ENCODE measurements at regions not wholly inside any gene's neighbourhood (a gene's known extent, or its start where the extent isn't known, plus 50 kb on each side); places are given as distances from the start of the nearest gene placed in this dataset.

GRCh38 chr10:131706476-131706875 lies 194.3 kb upstream of the PPP2R2D start:
- no peak for TF ChIP-seq CTCF (conservative IDR thresholded peaks at IDR 0.05)
- H3K27ac Mint-ChIP-seq (ENCODE audit: unreplicated experiment): no peak overlapping the region
- peaks cover 4% of the 10 kb centered on the region for H3K36me3 Mint-ChIP-seq (ENCODE audit: low read depth)
- H3K4me3 Mint-ChIP-seq: no peak overlapping the region
- no peaks in the 10 kb centered on the region for H3K4me1 Mint-ChIP-seq
- peaks cover 5% of the 10 kb centered on the region for H3K9me3 Mint-ChIP-seq
- peaks cover 8% of the 10 kb centered on the region for H3K27me3 Mint-ChIP-seq (ENCODE audit: low read depth)
- DNase-seq (ENCODE audit: low read depth, low spot score): no peak

- no peak for TF ChIP-seq CTCF (conservative IDR thresholded peaks at IDR 0.05)
- Mint-ChIP-seq H3K4me3 (no peak overlapping the region), H3K27me3 (ENCODE audit: low read depth) (peaks cover 8% of the 10 kb centered on the region), H3K4me1 (no peaks in the 10 kb centered on the region), H3K9me3 (peaks cover 5% of the 10 kb centered on the region), H3K36me3 (ENCODE audit: low read depth) (peaks cover 4% of the 10 kb centered on the region), H3K27ac (ENCODE audit: unreplicated experiment) (no peak overlapping the region)
- DNase-seq (ENCODE audit: low read depth, low spot score): no peak
Observed at GRCh38 chr10:131706952-131707351, 193.9 kb upstream of the PPP2R2D start.

GRCh38 chr10:131708225-131708880 lies 192.5 kb upstream of the PPP2R2D start:
- Mint-ChIP-seq H3K27ac (ENCODE audit: unreplicated experiment) (no peak overlapping the region), H3K36me3 (ENCODE audit: low read depth) (peaks cover 4% of the 10 kb centered on the region), H3K27me3 (ENCODE audit: low read depth) (peaks cover 8% of the 10 kb centered on the region), H3K4me1 (no peaks in the 10 kb centered on the region), H3K9me3 (peaks cover 5% of the 10 kb centered on the region), H3K4me3 (no peak overlapping the region)
- no peak for DNase-seq (ENCODE audit: low read depth, low spot score)
- TF ChIP-seq CTCF (conservative IDR thresholded peaks at IDR 0.05): no peak

GRCh38 chr10:131710142-131710861 lies 190.5 kb upstream of the PPP2R2D start:
- H3K27ac Mint-ChIP-seq (ENCODE audit: unreplicated experiment): no peak overlapping the region
- TF ChIP-seq CTCF (conservative IDR thresholded peaks at IDR 0.05): no peak
- peaks cover 12% of the 10 kb centered on the region for H3K9me3 Mint-ChIP-seq
- H3K27me3 Mint-ChIP-seq (ENCODE audit: low read depth): peaks cover 8% of the 10 kb centered on the region
- no peak overlapping the region for H3K4me3 Mint-ChIP-seq
- peaks cover under 1% of the 10 kb centered on the region for H3K4me1 Mint-ChIP-seq
- peaks cover 7% of the 10 kb centered on the region for H3K36me3 Mint-ChIP-seq (ENCODE audit: low read depth)
- no peak for DNase-seq (ENCODE audit: low read depth, low spot score)

- DNase-seq (ENCODE audit: low read depth, low spot score): no peak
- Mint-ChIP-seq H3K27ac (ENCODE audit: unreplicated experiment) (no peak overlapping the region), H3K4me1 (peaks cover 17% of the 10 kb centered on the region), H3K27me3 (ENCODE audit: low read depth) (peaks cover 46% of the 10 kb centered on the region), H3K36me3 (ENCODE audit: low read depth) (peaks cover 2% of the 10 kb centered on the region), H3K9me3 (peaks cover 8% of the 10 kb centered on the region), H3K4me3 (no peak overlapping the region)
- TF ChIP-seq CTCF (conservative IDR thresholded peaks at IDR 0.05): no peak
Observed at GRCh38 chr10:131722121-131722520, 178.7 kb upstream of the PPP2R2D start.

Data from neural crest cell (in vitro differentiated cells).